ENCODE measurements at regions not wholly inside any gene's neighbourhood (a gene's known extent, or its start where the extent isn't known, plus 50 kb on each side); places are given as distances from the start of the nearest gene placed in this dataset.

GRCh38 chr17:13199425-13199824 is 181.6 kb upstream of the ELAC2 start:
- Mint-ChIP-seq H3K27me3 (no peaks in the 10 kb centered on the region), H3K4me1 (no peaks in the 10 kb centered on the region), H3K27ac (no peak overlapping the region), H3K36me3 (no peaks in the 10 kb centered on the region), H3K4me3 (no peak overlapping the region), H3K9me3 (peaks cover 0 to 8% (median 4%) of the 10 kb centered on the region in 7 donors)
- DNase-seq = no peak
- ATAC-seq (ENCODE audit: low read depth in 2 of 2) = no peak

- no peaks in the 10 kb centered on the region for H3K4me1 Mint-ChIP-seq
- no peak overlapping the region for H3K27ac Mint-ChIP-seq
- no peaks in the 10 kb centered on the region for H3K27me3 Mint-ChIP-seq
- no peak overlapping the region for H3K4me3 Mint-ChIP-seq
- peaks cover 2 to 10% (median 4%) of the 10 kb centered on the region in 7 donors for H3K9me3 Mint-ChIP-seq
- DNase-seq (no peak), ATAC-seq (ENCODE audit: low read depth in 2 of 2) (no peak)
- H3K36me3 Mint-ChIP-seq = no peaks in the 10 kb centered on the region
Measured at GRCh38 chr17:13197586-13197985, 179.8 kb upstream of the ELAC2 start.

GRCh38 chr17:13194887-13195286 is 177.1 kb upstream of the ELAC2 start:
- Mint-ChIP-seq H3K9me3 (peaks cover 2 to 16% (median 10%) of the 10 kb centered on the region in 7 donors), H3K4me3 (no peak overlapping the region), H3K4me1 (no peaks in the 10 kb centered on the region), H3K36me3 (no peaks in the 10 kb centered on the region), H3K27me3 (no peaks in the 10 kb centered on the region), H3K27ac (no peak overlapping the region)
- DNase-seq = no peak
- ATAC-seq (ENCODE audit: low read depth in 2 of 2) = no peak

- Mint-ChIP-seq H3K27ac (no peak overlapping the region), H3K4me3 (no peak overlapping the region), H3K4me1 (no peaks in the 10 kb centered on the region), H3K36me3 (no peaks in the 10 kb centered on the region), H3K27me3 (no peaks in the 10 kb centered on the region), H3K9me3 (peaks cover 2 to 18% (median 5%) of the 10 kb centered on the region in 7 donors)
- DNase-seq = no peak
- no peak for ATAC-seq (ENCODE audit: low read depth in 2 of 2)
Measured at GRCh38 chr17:13182854-13183253, 165.0 kb upstream of the ELAC2 start.

- ATAC-seq (ENCODE audit: low read depth in 2 of 2) = no peak
Measured at GRCh38 chr17:13182450-13182849, 164.6 kb upstream of the ELAC2 start.

GRCh38 chr17:13181683-13182082 is 163.9 kb upstream of the ELAC2 start:
- Mint-ChIP-seq H3K27ac (no peak overlapping the region), H3K4me3 (no peak overlapping the region), H3K9me3 (peaks cover 3 to 22% (median 5%) of the 10 kb centered on the region in 7 donors), H3K4me1 (no peaks in the 10 kb centered on the region), H3K27me3 (no peaks in the 10 kb centered on the region), H3K36me3 (no peaks in the 10 kb centered on the region)
- DNase-seq = no peak
- no peak for ATAC-seq (ENCODE audit: low read depth in 2 of 2)

More at GRCh38 chr17:13182450-13182849, 164.6 kb upstream of the ELAC2 start:
- no peak overlapping the region for H3K27ac Mint-ChIP-seq
- no peak for DNase-seq
- H3K9me3 Mint-ChIP-seq = peaks cover 2 to 18% (median 5%) of the 10 kb centered on the region in 7 donors
- no peaks in the 10 kb centered on the region for H3K36me3 Mint-ChIP-seq
- H3K4me3 Mint-ChIP-seq = no peak overlapping the region
- no peaks in the 10 kb centered on the region for H3K27me3 Mint-ChIP-seq
- no peaks in the 10 kb centered on the region for H3K4me1 Mint-ChIP-seq

- ATAC-seq (ENCODE audit: low read depth in 2 of 2) (no peak), DNase-seq (no peak)
- H3K27me3 Mint-ChIP-seq = no peaks in the 10 kb centered on the region
- peak overlapping the region in 1 of 6 donors; percentile 38 for H3K27ac Mint-ChIP-seq
- H3K4me1 Mint-ChIP-seq = no peaks in the 10 kb centered on the region
- H3K4me3 Mint-ChIP-seq = no peak overlapping the region
- no peaks in the 10 kb centered on the region for H3K36me3 Mint-ChIP-seq
- peaks cover 10 to 47% (median 27%) of the 10 kb centered on the region in 7 donors for H3K9me3 Mint-ChIP-seq
Measured at GRCh38 chr17:13176436-13176835, 158.6 kb upstream of the ELAC2 start.

GRCh38 chr17:13171790-13172189 is 154.0 kb upstream of the ELAC2 start:
- ATAC-seq (ENCODE audit: low read depth in 2 of 2) (no peak), DNase-seq (no peak)
- H3K4me1 Mint-ChIP-seq = no peaks in the 10 kb centered on the region
- no peak overlapping the region for H3K27ac Mint-ChIP-seq
- no peaks in the 10 kb centered on the region for H3K27me3 Mint-ChIP-seq
- no peak overlapping the region for H3K4me3 Mint-ChIP-seq
- peaks cover 16 to 51% (median 41%) of the 10 kb centered on the region in 7 donors for H3K9me3 Mint-ChIP-seq
- H3K36me3 Mint-ChIP-seq = no peaks in the 10 kb centered on the region

- Mint-ChIP-seq H3K36me3 (no peaks in the 10 kb centered on the region), H3K4me3 (no peak overlapping the region), H3K9me3 (peaks cover 0 to 4% (median 2%) of the 10 kb centered on the region in 7 donors), H3K27me3 (no peaks in the 10 kb centered on the region), H3K4me1 (no peaks in the 10 kb centered on the region), H3K27ac (no peak overlapping the region)
- no peak for ATAC-seq (ENCODE audit: low read depth in 2 of 2)
- no peak for DNase-seq
Measured at GRCh38 chr17:13162361-13162760, 144.5 kb upstream of the ELAC2 start.

GRCh38 chr17:13160790-13161189 is 143.0 kb upstream of the ELAC2 start:
- ATAC-seq (ENCODE audit: low read depth in 2 of 2) (no peak), DNase-seq (no peak)
- Mint-ChIP-seq H3K36me3 (no peaks in the 10 kb centered on the region), H3K27ac (no peak overlapping the region), H3K4me1 (no peaks in the 10 kb centered on the region), H3K4me3 (no peak overlapping the region), H3K9me3 (peaks cover 0 to 2% (median 0%) of the 10 kb centered on the region in 7 donors), H3K27me3 (no peaks in the 10 kb centered on the region)

GRCh38 chr17:13160296-13160695 is 142.5 kb upstream of the ELAC2 start:
- Mint-ChIP-seq H3K36me3 (no peaks in the 10 kb centered on the region), H3K4me3 (no peak overlapping the region), H3K27ac (no peak overlapping the region), H3K4me1 (no peaks in the 10 kb centered on the region), H3K9me3 (peaks cover 0 to 2% (median 0%) of the 10 kb centered on the region in 7 donors), H3K27me3 (no peaks in the 10 kb centered on the region)
- ATAC-seq (ENCODE audit: low read depth in 2 of 2) (no peak), DNase-seq (no peak)

GRCh38 chr17:13158494-13159240 is 140.8 kb upstream of the ELAC2 start:
- Mint-ChIP-seq H3K27ac (no peak overlapping the region), H3K36me3 (no peaks in the 10 kb centered on the region), H3K4me1 (no peaks in the 10 kb centered on the region), H3K4me3 (no peak overlapping the region), H3K27me3 (no peaks in the 10 kb centered on the region), H3K9me3 (peaks cover 0 to 2% (median 0%) of the 10 kb centered on the region in 7 donors)
- ATAC-seq (ENCODE audit: low read depth in 2 of 2) (no peak), DNase-seq (no peak)

GRCh38 chr17:13157656-13158055 is 139.8 kb upstream of the ELAC2 start:
- H3K4me3 Mint-ChIP-seq = no peak overlapping the region
- H3K27ac Mint-ChIP-seq = no peak overlapping the region
- H3K27me3 Mint-ChIP-seq = no peaks in the 10 kb centered on the region
- ATAC-seq (ENCODE audit: low read depth in 2 of 2) (no peak), DNase-seq (no peak)
- H3K4me1 Mint-ChIP-seq = no peaks in the 10 kb centered on the region
- H3K9me3 Mint-ChIP-seq = peaks cover 0 to 2% (median under 1%) of the 10 kb centered on the region in 7 donors
- no peaks in the 10 kb centered on the region for H3K36me3 Mint-ChIP-seq

GRCh38 chr17:13154930-13155329 is 137.1 kb upstream of the ELAC2 start:
- Mint-ChIP-seq H3K27me3 (no peaks in the 10 kb centered on the region), H3K4me1 (no peaks in the 10 kb centered on the region), H3K36me3 (no peaks in the 10 kb centered on the region), H3K4me3 (no peak overlapping the region), H3K27ac (no peak overlapping the region), H3K9me3 (peaks cover 0 to 4% (median 2%) of the 10 kb centered on the region in 7 donors)
- DNase-seq = no peak
- ATAC-seq (ENCODE audit: low read depth in 2 of 2) = no peak

Data from naive B cell (primary cell).